Stimulated activated CD8-positive, alpha-beta memory T cell treated with anti-CD3 and anti-CD28 coated beads, Interleukin-2, amount 100 ng/mL, for 1 hour (primary cell): ENCODE measurements at regions not wholly inside any gene's neighbourhood (a gene's known extent, or its start where the extent isn't known, plus 50 kb on each side); places are given as distances from the start of the nearest gene placed in this dataset.
"Not testable (repeated sequence)": the region's sequence is repeated elsewhere in the genome, so short reads cannot be mapped to it uniquely, and the experiment has no call there.

ENCODE experiments used
- DNase-seq, 2 donors: peaks; one replicate each; pipeline ENCODE4 v3.0.0-alpha.2; 2020; ENCODE audit warnings: low read depth in 2 of 2

- no peak for DNase-seq
Observed at GRCh38 chr5:127213231-127213630, 77.4 kb upstream of the MEGF10 start.

- no peak for DNase-seq
Observed at GRCh38 chr5:127216143-127216542, 74.5 kb upstream of the MEGF10 start.

GRCh38 chr5:127216898-127217675 lies 73.5 kb upstream of the MEGF10 start:
- no peak for DNase-seq

GRCh38 chr5:127221936-127222335 lies 68.7 kb upstream of the MEGF10 start:
- DNase-seq = not testable (repeated sequence)

GRCh38 chr5:127222571-127223156 lies 67.9 kb upstream of the MEGF10 start:
- DNase-seq = not testable (repeated sequence)

GRCh38 chr5:127223256-127223974 lies 67.2 kb upstream of the MEGF10 start:
- no peak for DNase-seq

- no peak for DNase-seq
Observed at GRCh38 chr5:127227881-127228280, 62.7 kb upstream of the MEGF10 start.

GRCh38 chr5:127228540-127229184 lies 61.9 kb upstream of the MEGF10 start:
- no peak for DNase-seq

- DNase-seq = peak; percentile 2 to 8
Observed at GRCh38 chr5:127229185-127229889, 61.3 kb upstream of the MEGF10 start.

GRCh38 chr5:127231118-127231517 lies 59.5 kb upstream of the MEGF10 start:
- no peak for DNase-seq

GRCh38 chr5:127233590-127233989 lies 57.0 kb upstream of the MEGF10 start:
- no peak for DNase-seq

GRCh38 chr5:127235136-127235535 lies 55.5 kb upstream of the MEGF10 start:
- no peak for DNase-seq

- DNase-seq = no peak
Observed at GRCh38 chr5:127236254-127236653, 54.3 kb upstream of the MEGF10 start.
